NCI-H1048 (cell line): ENCODE measurements at regions not wholly inside any gene's neighbourhood (a gene's known extent, or its start where the extent isn't known, plus 50 kb on each side); places are given as distances from the start of the nearest gene placed in this dataset.

Source experiments
- DNase-seq: peaks from one replicate; lab custom pipeline; 2025; lab: John Stamatoyannopoulos, UW

DNA sequence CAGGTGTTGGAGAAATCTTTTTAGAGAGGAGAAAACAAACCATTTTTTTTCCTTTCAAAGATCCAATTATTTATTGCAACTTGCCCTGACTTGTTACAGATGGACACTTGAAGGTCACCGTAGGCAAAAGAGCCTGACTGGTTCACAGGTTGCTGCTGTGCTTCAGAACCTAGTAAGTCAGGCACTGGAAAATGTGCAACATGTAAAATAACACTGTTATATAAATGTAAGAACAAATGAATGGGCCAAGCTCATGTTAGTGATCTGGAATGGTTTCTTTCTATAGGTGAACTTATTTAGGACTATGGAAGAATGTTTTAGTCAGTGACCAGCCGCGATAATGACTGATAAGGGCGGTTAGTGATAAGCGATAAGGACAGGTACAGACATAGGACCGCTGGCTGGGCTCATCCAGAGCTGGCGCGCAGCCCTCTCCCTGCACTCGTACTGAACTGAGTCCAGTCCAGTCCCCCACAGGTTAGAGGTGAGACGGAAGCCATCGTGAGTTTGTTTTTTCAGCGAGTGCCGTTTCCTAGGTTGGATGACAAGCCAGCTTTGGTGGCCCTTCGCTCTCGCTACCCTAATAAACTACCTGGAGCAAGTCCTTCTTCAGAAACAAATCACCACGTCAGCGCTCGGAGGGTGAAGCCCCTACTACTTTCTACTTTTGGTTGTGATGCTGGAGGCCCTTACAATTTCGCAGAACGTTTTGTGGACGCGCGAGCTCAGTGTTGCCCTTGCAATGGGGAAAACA lies 94.4 kb upstream of the PRDM1 start:
- no peak for DNase-seq

- DNase-seq: no peak
These were observed 96.0 kb upstream of the PRDM1 start for GRCh38 chr6:105990151-105990550.

- no peak for DNase-seq
These were observed 97.1 kb upstream of the PRDM1 start for GRCh38 chr6:105988812-105989577.

GRCh38 chr6:105988321-105988720 lies 97.8 kb upstream of the PRDM1 start:
- no peak for DNase-seq

DNA sequence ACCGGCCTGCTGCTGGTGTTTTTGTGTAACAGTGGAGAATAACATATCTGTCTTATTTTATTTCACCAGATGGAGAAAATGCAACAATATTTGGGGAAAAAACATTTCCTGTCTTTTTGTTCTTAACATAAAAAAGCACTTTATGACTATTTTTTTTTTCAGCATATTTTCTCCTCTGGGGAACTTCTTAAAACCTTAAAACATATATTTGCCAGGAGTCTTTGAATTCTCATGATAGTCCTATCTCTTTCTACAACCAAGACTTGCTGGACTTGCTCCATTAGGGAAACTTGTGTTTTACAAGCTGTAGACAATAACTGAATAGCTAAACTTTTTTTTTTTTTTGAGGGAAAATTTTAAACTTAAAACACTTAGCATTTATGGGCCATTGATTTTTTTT lies 98.6 kb upstream of the PRDM1 start:
- DNase-seq: no peak

GRCh38 chr6:105986998-105987397 lies 99.1 kb upstream of the PRDM1 start:
- no peak for DNase-seq

- DNase-seq: no peak
These were observed 100.1 kb upstream of the PRDM1 start for GRCh38 chr6:105985816-105986632.

- no peak for DNase-seq
These were observed 100.9 kb upstream of the PRDM1 start for GRCh38 chr6:105985098-105985815.

- DNase-seq: no peak
These were observed 102.4 kb upstream of the PRDM1 start for GRCh38 chr6:105983763-105984162.

DNA sequence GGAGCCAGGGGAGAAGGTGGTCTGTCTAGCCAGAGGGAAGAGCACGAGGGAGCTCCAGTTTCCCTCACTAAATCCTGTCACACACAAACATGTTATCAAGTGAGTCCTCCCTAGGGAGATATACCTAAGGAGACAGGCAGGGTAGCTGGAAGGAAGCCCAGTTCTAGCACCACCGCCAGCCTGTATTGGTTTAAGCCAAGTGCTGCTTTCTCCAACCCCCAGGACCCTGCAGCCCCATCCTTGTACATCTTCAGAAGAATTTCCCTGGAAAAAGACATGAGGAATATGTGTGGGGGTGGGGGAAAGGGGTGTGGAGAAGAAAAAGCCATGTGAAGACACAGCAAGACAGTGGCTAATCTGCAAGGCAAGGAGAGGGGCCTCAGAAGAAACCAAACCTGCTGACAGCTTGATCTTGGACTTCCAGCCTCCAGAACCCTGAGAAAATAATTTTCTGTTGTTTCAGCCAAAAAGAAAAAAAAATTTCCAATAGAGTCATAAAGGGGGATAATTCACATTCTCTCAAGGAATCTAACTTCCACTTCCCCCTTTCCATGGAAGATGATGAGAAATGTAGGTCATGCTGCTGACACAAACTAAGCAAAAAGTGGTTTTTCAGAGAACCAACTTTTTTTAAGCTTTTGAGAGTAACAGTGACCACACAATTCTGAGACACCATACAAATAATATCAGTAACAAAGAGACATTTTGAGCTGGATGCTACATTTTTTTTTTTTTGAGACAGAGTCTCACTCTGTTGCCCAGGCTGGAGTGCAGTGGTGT lies 103.2 kb upstream of the PRDM1 start:
- no peak for DNase-seq

DNA sequence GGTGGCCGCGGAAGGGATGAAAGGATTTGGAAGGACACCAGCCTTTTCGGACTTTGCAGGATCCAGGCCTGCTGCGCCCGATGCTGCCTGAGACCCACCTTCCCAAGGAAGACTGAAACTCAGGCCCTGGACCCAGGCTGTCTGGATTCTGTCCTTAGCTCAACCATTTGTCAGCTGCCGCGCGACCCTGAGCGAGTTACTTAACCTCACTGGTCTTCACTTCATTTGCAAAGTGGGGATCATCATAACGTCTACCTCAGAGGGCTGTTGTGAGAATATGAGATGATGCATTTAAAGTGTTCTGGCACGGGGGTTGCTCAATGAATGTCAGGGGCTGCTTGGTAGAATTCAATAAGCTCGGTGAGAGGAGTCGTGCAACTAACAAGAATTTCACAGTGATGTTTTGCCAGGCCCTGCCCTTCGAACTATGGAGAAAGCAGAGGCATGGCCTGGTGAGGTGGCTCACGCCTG lies 104.2 kb upstream of the PRDM1 start:
- no peak for DNase-seq

GRCh38 chr6:105981002-105981887 lies 104.9 kb upstream of the PRDM1 start:
- no peak for DNase-seq

- no peak for DNase-seq
These were observed 107.2 kb upstream of the PRDM1 start for GRCh38 chr6:105978974-105979373.

DNA sequence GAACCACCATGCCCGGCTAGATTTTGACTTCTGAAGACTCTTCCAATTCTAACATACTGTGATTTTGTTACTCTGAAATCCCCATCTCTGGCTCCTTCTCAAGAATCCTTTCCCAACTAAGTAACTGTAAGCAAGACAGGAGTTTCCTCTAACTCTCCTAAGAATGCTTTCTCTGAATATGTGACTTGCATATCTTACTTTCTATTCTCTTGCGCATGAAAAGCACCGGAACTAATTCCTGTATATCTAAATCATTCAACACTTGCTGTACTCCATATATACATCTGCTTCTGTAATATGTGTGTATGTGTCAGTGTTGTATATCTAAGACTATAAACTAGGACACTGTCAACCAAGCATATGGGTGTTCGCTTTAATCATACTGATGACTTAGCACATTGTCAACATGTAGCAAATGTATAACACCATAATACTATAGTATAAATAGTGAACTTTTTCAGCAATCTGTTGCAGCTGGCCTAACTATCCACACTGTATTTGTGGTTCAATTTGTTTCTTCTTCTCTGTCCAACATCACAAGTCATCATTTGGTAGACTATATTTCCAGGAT lies 108.1 kb upstream of the PRDM1 start:
- DNase-seq: no peak

DNA sequence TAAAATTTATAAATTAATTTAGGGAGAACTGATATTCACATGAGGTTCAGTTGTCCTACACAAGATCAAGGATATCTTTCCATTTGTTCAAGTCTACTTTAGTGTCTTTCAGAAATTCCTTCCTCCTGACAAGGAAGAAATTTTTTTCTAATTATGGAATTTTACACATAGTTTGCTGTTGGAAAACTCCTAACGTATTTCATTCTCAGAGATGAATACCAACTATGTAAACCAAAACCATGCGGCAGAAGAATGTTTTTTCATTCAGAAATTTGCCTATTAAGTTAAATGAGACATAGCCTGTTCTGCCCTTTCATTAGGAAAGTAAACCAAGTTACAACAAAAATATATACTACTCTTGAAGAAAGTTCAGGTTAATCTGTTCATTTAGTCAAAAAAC lies 111.2 kb upstream of the PRDM1 start:
- DNase-seq: no peak

DNA sequence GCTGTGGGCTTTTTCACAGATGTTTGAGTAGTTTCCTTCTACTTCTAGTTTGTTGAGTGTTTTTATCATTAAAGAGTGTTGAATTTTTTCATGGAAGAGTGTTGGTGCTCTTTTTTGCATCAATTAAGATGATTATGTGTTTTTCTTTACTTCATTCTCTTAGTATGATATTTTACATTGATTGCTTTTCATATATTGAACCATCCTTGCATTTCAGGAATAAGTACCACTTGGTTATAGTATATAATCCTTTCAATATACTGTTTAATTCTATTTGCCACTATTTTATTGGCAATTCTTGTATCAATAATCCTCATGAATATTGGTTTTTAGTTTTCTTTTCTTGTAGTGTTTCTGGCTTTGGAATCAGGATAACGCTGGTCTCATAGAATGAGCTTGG lies 113.7 kb upstream of the PRDM1 start:
- DNase-seq: no peak

DNA sequence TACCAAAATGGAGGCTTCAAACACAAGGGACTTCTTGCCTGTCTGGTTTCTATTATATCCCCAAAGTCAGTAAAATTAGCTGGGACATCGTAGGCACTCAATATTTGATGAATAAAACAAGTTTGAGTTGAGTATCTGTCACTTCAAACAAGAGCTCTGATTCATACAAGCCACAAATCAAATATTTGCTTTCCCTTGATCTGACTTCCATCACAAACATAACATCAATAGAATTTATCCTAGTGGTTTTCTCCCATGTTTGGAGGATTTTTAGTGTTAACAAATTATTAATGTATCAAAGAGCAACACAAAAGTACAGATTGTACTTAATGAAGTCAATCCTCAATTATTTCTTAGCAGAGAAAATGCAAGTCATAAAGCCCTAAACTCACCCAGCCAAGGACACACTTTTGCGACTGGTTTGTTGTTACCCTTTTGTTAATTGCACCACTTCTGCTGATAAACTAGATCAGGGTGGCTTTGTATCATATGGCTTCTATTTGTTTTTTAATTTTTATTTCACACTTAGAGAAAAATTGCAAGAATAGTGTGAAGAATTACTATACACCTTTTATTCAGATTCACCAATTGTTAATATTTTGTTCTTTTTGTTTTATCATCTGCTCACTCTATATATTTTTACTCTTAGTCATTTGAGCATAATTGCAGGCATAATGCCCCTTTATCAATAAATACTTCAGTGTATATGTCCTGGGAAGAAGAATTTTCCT lies 117.4 kb upstream of the PRDM1 start:
- DNase-seq: no peak

DNA sequence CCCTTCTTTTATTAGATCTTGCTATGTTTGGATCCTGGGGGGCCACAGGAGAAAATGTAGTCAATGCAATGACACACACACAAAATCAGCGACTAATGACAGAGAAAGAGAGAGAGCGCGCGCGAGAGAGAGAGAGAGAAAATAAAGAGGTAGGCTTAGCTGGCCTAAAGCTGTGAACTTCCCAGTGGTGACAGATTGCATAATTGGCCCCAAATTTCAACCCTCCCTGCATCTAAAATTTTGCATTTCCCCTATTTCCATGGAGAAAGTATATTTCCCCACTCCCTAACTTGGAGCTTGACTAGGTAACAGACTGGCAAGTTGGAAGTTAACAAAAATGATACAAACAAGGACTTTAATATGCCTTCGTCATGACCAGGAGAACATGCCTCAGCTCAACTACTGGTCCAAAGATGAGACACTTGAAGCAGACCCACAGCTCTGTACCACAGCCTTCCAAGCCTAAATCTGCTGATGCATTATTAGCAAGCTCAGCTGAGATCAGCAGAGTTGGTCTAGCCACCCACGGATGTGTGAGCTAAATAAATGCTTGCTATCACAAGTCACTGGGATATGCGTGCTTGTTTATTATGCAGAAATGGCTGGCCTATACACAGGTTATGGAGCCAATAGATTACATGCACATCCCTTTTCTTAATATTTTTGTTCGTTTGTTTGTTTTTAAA lies 118.1 kb upstream of the PRDM1 start:
- DNase-seq: no peak
